ENCODE measurements at regions not wholly inside any gene's neighbourhood (a gene's known extent, or its start where the extent isn't known, plus 50 kb on each side); places are given as distances from the start of the nearest gene placed in this dataset.

DNA sequence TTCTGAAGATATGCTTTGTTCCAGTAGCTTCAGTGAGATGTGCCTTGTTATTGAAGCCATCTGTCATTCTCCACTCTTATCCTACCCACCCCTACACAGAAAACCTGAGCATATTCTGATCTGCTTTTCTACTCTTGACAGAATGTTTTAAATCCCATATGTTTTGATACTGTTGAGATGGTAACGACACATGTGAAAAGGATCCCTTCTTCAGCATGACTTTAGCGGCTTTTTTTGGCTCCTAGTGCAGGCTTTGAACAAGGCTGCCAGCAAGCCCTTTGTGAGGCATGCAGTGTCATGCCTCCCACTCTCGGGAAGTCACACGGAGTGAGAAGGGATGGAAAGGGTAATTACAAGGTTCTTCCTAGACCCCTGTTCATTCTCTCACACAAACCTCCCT is 228.8 kb upstream of the RGS6 start:
- no peak for DNase-seq (ENCODE audit: low spot score)

DNA sequence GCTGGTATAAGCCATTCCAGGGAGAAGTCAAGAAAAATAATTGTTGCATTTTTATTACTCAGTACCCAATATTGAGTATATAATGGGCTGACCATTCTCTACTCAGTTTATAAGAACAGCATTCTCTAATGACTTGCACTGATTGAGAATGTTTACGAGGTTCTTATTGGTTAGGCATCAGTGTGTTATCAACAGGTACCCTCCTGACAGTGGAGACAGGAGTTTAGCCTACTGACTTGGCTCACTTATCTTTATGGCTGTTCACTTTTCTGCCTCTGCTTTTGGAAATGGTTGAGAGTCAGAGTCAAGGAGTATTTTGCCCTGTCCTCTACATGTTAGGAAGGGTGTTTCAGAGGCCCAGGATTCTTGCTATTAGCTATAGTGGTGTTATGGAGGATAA is 228.0 kb upstream of the RGS6 start:
- DNase-seq (ENCODE audit: low spot score) = no peak

DNA sequence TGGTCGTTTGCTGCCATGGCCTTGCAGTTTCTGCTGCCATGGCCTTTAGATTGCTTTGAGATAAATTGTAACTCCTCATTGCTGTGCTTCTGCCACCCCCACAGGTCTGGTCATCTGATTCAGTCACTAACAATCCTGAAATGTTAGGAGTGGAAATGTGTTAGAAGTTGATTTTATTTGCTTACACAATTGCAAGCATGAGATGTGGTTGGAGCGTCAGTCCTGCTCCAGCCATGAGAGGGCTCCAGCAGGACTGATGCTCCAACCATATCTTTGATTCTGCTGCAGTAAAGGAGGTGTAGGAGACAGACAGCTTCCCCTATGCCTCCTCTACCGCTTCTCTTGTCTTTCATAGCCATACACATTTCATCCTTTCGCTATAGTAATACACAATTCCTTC is 226.8 kb upstream of the RGS6 start:
- no peak for DNase-seq (ENCODE audit: low spot score)

DNA sequence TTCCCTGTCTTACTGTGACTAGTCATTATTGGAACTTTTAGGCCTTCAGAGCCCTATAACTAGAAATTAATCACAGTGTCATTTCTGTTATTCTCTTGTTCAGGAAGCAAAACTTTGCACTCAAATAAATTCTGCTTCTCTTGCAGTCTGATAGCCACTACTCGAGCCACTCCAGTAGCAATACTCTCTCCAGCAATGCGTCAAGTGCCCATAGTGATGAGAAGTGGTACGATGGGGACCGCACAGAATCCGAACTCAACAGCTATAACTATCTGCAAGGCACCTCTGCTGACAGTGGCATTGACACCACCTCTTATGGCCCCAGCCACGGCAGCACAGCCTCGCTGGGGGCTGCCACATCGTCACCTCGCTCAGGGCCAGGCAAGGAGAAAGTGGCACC is 223.2 kb upstream of the RGS6 start:
- no peak for DNase-seq (ENCODE audit: low spot score)

DNA sequence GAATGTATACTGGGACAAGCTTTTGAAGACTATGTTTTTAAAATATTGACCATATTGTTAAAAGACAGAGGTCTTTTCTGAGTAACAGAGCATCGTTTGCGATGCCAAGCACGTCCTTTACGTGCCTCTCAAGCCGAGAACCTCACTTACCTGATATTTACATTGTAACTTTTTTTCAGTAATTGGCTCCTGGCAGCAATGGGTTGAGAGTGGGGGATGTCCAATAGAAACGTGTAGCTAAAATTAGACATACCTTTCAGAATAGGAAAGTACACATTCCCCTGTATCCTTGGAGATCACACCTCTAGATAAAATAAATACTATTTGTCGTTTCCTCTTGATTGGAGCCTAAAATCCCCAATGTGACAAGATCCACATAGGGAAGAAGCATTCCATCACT is 222.2 kb upstream of the RGS6 start:
- DNase-seq (ENCODE audit: low spot score) = no peak

DNA sequence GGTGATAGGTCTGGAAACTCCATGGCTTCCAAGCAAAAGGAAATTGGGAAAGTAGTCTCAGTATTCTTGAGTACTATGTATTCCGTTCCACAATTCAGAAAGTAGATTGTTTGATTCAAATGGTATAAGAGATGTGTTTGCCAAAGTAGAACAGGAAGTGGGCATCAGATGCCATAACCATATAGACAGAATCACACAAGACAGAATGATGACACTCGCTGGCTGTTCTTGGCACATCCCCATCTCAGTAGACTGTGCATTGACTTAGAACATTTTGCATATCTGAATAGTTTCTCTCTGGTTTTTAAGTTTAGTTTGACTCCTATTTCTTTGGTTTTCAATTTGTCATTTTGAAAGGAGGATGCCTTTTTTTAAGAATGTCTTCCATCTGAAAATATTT is 221.1 kb upstream of the RGS6 start:
- DNase-seq (ENCODE audit: low spot score) = no peak

DNA sequence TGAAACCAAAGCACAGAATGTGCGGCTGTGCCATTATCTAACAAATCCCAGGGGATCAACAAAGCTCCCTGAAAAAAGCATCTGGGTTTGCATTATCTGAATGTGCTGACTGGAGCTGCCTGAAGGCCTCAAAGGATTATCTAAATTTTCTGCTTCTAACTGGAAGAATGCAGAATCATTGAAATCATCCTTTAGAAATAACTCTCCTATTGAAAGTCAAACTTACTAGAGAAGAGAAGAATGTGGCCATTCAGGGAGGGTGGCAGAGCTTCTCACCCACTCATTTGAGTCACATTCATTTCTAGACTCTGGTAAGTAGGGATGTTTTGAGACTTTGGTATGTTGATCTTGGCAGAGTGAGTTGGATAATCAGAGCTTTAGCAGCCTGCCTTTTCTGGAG is 220.6 kb upstream of the RGS6 start:
- no peak for DNase-seq (ENCODE audit: low spot score)

DNA sequence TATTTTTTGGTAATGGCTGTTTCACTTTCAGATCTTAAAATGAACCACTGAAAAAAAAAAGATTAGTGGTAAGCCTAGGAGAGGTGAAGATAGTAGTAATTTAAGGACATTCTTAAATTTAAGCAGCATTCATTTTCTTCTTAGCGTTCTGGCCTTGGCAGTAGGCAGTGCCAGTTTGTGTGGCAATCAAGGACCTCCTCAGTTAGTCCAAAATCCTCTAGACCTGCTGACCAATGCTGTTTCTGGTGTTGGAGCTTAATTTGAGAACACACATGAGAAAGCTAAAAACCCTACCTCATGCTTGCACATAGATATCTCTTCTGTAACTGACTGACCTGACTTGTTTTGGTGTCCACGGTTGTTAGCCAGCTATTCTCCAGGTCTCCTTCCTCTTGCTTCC is 219.8 kb upstream of the RGS6 start:
- no peak for DNase-seq (ENCODE audit: low spot score)

DNA sequence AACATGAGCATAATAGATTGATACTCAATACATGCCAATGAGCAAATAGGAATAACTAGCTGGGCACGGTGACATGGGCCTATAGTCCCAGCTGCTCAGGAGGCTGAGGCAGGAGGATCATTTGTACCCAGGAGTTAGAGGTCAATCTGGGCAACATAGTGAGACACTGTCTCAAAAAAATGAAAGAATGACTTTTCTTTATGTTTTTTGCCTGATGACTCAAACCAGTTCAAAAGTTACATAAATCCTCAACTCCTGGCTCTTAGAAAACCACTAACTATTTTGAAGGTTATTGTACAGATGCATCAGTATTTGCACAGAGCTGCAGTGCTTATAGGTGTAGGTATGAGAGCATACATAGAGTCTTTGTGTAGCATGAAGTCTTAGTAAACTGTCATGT is 219.2 kb upstream of the RGS6 start:
- no peak for DNase-seq (ENCODE audit: low spot score)

DNA sequence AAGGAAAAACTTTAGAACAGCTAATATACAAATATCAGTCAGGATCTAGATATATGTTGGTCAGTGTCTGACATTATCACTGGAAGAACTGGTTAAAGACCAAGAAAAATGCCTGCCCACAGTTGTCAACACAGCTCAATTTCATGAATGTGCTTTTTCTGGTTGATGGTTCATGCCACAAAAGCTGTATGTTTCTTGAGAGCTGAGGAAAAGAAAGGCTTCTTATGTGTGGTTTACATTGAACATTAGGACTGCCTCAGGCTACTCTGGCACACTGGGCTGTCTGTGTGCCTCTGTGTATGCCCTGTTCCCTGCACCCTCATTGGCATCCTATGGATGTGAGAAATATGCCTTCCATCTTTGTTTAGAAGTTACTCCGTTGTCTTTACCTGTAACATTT is 218.8 kb upstream of the RGS6 start:
- no peak for DNase-seq (ENCODE audit: low spot score)

DNA sequence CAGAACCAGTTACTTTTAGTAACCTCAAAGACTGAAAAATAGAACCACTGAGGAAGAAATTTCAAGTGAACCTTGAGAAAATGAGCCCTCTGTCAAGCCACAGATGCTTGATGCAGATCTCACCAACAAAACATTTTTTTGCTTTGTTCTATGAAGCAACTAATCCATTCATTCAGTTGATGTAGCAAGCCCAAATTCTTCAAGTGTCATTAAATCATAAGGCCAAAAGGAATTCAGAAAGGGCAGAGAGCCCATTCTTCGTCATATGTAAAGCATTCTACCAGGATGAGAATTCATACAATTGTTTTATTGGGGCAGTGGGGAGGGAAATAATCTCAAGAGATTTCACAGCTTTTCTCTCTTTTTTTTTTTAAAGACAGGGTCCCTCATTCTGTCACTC is 218.0 kb upstream of the RGS6 start:
- DNase-seq (ENCODE audit: low spot score) = no peak

DNA sequence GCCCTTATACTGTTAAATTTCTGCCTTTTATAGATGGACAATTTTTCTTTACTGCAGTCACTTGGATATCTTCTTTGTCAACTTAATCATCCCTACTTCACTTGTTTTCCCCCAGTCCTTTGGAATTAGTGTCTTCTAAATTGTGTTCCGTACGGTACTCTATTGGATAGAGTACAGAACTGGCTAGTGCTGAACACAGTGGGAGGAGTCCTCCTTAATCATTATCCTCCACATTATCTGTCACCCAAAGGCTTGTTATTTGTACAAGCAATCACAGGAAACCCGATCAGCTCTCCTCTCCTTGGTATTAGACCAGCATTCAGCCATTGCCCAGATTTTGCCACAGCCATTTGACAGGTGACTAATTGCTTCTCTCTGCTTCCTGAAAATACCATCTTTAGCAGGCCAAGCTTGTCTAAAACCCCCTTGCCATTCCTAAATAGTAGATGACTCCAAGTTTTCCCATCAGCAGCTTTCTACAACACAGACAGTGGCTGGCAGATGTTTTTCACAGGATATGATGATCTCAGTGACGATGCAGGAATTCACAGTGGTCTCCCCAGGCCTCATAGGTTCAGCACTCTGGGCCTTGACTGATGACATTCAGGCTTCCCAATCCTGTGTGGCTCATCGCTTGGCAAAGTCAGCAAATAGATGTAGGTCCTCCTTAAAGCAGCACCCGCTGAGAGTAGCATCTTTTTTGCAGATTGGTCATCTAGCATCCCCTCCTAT is 216.0 kb upstream of the RGS6 start:
- no peak for DNase-seq (ENCODE audit: low spot score)

DNA sequence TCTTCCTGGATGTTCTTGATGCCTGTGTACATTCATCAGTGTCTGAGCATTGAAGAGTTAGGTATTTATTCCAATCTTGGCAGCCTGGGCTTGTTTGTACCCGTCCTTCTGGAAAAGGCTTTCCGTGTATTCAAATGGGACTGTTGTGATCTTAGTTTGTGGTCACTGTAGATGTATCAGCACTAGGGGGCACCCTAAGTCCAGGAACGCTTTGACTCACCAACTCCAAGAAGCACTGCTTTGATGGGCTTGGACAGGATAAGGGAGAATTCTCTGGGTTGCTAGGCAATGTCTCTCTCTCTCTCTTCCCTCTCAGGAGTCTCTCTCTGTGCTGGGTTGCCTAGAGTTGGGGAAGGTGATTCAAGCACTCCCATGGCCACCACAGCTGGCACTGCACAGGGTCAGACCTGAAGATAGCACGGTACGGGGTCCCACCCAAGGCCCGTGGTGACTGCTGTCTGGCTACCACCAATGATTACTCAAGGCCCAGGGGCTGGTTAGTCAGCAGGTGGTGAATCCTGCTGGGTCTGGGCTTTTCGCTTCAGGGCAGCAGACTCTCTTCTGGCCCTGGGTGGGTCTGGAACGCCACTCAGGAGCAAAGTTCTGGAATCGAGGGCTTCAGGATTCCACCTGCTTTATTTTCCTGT is 211.1 kb upstream of the RGS6 start:
- peak; percentile 22 for DNase-seq (ENCODE audit: low spot score)

DNA sequence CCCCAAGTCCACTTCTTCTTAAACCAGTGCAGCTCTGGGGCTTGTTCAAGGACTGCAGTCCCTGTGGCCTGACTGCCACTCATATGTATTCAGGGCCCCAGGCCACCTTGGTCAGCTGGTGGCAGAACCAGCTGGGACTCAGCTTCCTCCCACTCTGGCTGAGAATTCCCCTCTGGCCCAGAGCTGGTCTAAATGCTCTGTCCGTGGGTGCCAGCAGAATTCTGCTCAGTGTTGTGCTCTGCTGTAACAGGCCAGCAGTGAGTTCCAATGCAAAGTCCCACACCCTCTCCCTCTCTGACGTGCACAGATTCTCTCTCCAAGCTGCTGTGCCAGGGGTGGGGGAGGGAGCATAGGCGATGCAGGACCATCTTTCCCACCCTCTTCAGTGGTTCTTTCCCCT is 210.4 kb upstream of the RGS6 start:
- no peak for DNase-seq (ENCODE audit: low spot score)

DNA sequence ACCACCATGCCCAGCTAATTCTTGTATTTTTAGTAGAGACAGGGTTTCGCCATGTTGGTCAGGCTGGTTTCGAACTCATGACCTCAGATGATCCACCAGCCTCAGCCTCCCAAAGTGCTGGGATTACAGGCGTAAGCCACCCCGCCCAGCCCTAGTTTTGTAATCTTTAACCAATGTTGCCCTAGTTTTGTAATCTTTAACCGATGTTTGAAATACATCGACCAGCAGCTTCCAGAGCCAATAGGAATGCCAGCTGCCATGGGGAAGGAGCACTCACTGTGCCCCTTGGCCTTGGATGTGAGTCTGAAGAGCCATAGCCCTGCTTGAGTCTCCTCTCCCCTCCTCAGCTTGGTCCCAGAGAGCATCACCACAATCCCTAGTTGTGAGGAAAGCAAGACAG is 209.3 kb upstream of the RGS6 start:
- no peak for DNase-seq (ENCODE audit: low spot score)

DNA sequence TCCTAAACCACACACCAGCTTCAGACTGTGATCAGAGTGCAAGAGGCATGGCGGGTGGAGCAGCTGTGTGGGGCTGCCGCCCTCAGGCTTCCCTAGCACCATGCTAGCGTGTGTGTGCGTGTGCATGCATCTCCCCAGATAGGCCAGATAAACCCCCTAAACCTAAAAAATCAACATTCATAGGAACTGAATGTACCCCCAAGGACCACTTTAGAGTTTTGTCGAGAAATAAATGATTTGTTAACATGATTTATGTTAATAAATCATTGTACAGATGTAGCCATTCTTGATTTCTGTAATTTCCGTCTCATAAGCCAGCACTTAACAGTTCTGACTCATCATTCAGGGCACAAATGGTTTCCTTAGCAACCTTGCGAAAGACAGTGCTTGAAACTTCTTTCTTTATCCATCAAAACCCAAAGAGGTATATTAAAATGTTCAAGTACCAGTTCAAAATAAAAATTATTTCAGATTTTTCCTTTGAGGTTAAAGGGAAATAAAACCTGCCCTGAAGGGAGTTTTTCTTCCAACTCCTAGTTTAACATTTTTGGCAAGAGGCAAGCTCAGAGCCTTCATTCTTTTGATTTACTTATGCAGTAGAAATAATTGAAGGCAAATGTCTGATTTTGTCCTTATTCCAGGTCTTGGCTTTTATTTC is 206.2 kb upstream of the RGS6 start:
- DNase-seq (ENCODE audit: low spot score) = no peak

DNA sequence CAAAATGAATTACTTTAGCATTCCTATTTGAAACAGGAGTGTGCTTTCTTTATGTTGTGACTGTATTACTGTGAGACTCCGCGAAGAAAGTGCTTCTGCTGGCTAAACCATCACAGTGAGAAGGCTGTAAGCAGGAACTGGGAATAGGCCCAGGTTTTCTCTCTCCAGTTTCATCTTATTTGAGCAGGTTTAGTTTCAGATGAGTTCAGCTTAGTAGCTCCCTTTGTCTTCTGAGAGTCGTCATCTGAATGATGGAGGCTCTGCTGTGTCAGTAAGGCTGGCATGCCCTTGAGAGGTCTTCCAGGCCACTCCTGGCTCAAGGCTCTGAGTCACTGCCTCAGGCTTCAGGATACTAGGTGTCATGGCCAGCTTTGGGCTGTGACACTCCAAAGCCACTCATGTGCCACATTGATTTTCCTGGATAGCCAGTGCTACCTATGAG is 205.6 kb upstream of the RGS6 start:
- DNase-seq (ENCODE audit: low spot score) = no peak

DNA sequence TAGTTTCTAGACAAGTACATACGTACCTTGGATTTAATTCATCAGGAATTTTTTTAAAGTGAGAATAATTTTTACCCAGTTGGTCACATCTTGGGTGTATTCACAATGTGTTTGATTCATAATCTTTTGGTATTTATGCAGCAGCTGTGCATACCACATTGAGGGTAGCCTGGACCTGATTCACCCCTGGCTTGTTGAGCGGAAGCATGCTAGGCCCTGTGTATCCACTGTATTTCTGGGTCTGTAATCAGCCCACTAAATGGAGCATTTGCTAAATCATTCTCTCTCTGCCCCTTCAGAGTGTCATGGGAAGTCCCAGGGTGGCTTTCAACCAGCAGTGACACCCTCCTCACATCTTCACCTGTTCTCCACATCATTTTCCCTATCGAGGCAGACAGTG is 203.8 kb upstream of the RGS6 start:
- no peak for DNase-seq (ENCODE audit: low spot score)

DNA sequence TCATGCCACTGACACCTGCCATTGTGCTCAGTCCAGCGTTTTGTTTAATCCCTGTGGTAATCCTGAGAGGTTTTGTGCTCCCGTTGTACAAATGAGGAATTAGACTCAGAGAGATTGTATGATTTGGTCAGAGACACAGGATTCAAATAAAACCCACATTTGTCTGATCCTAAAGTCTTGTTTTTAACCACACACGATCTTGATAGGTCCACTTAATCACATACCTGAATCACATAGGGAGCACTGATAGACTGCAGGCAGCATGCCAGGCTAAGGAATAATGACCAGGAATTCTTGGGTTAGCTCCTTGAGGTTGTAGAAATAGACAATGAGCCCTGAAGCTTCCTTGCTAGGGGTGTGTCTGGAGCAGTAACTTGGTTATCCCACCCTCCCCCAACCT is 202.6 kb upstream of the RGS6 start:
- DNase-seq (ENCODE audit: low spot score) = no peak

DNA sequence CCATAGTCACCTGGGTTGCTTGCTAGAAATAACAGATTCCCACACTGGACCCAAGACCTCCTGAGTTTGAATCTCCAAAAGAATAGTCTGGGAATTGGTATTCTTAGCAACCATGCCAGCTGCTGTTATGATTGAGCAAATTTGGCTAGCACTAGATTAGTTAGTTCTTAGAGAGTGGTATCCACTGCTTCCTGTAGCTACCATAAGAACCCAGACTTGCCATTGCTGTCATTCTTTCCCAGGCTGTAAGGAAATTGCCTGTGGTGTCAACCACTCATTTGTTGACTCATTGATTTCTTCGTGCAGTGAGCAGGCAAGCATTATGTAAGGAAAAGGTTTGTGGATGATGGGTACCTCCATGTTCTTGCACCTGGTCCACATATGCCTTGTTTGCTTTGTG is 201.8 kb upstream of the RGS6 start:
- DNase-seq (ENCODE audit: low spot score) = no peak

DNA sequence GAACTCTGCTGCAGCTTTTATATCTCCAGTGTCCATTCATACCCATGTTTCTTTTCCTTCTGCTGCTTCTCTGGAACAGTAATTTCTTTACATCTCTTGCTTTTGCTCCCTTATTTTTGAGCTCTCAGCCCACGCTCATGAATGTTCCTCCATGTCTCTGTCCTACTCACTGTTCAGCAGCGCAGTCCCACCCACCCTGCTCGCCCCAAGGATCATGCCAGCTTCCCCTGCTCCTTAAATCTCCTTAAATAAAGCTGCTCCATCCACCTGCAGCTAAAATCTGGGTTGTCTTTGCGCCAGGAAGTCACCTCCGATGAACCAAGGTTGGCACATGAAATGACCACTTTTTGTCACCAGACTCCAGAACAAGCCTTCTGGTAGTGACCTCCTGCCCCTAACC is 201.1 kb upstream of the RGS6 start:
- no peak for DNase-seq (ENCODE audit: low spot score)

DNA sequence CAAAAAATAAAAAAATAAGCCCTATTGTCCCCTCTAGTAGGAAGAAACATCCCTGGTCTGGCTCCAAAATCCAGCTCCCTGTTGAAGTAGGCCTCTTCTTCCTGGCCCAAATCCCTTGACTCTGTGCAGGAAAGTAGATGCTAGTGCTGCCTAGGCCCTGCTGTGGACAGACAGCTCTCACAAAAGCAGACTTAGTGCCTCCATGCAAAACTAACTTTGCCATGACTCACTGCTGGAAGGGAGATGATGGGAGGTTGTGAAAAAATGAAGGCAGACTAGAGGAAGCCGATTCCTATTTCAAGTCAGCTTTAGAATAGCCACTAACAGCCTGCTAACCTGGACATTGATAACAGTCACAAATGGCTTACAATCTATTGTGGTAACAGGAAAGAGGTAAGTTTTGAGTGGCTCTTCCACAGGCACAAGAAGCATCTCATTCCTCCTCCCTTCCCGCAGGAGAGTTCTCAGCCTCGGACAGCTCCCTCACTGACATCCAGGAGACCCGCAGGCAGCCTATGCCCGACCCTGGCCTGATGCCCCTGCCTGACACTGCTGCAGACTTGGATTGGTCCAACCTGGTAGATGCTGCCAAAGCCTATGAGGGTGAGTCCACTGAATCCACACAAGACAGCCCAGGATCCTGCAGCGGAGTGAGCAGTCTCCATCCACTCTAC is 198.9 kb upstream of the RGS6 start:
- DNase-seq (ENCODE audit: low spot score) = no peak

DNA sequence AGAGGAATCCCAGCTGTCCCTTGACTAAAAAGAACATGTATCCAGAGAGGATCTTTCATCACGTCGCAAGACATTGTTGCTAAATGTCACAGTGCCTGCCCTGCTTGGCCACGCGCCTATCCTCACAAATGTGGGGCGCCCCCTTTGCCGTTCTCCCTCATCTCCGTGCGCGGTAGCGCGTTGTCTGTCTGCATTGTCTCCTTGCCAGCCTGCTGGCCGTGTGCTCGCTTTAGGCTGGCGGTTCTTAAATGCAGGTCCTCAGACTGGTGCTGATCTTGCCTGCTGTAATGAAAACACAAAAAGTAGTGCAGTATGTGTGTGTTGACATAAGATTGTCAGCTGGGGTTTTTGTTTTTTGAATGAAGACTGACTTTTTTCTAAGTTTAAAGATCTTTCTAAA is 198.2 kb upstream of the RGS6 start:
- no peak for DNase-seq (ENCODE audit: low spot score)

Data from SK-N-DZ (cell line).